ENCODE measurements at regions not wholly inside any gene's neighbourhood (a gene's known extent, or its start where the extent isn't known, plus 50 kb on each side); places are given as distances from the start of the nearest gene placed in this dataset.

GRCh38 chr14:58763210-58763609 lies 125.4 kb downstream of the DACT1 start:
- TF ChIP-seq POLR2A (IDR thresholded peaks at IDR 0.05), result no peak
- TF ChIP-seq CTCF (IDR thresholded peaks at IDR 0.05), result no peak
